ENCODE measurements at regions not wholly inside any gene's neighbourhood (a gene's known extent, or its start where the extent isn't known, plus 50 kb on each side); places are given as distances from the start of the nearest gene placed in this dataset.

DNA sequence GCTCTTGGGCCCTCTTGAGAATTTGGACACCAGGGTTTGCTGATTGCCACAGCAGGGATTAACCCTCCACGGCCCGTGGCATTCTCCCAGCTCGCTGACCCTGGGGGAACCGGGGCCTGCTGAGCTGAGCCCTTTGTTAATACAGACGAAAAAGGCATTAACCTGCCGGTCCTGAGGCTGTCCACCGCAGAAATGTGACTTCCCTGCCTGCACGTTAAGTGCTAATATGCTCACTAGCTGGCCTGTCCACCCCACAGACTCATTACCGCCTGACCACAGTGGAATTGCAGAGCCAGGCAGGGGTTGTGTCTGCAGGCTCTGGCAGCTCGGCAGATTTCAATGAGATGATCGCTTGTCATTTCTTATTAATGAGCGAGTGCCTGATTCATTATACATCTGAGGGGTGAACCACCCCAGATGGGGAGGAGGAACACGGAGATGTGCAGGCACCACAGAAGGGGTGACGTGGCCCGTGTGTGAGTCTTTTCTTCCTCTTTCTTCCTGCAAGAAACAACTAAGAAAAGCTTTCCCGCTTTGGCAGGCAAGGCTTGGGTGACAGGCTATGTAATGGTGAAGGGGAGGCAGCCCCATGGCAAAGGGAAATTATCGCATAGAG lies 126.0 kb downstream of the GLI2 start:
- TF ChIP-seq, protein P1, sequence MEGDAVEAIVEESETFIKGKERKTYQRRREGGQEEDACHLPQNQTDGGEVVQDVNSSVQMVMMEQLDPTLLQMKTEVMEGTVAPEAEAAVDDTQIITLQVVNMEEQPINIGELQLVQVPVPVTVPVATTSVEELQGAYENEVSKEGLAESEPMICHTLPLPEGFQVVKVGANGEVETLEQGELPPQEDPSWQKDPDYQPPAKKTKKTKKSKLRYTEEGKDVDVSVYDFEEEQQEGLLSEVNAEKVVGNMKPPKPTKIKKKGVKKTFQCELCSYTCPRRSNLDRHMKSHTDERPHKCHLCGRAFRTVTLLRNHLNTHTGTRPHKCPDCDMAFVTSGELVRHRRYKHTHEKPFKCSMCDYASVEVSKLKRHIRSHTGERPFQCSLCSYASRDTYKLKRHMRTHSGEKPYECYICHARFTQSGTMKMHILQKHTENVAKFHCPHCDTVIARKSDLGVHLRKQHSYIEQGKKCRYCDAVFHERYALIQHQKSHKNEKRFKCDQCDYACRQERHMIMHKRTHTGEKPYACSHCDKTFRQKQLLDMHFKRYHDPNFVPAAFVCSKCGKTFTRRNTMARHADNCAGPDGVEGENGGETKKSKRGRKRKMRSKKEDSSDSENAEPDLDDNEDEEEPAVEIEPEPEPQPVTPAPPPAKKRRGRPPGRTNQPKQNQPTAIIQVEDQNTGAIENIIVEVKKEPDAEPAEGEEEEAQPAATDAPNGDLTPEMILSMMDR (IDR thresholded peaks at IDR 0.05) = no peak
- TF ChIP-seq POLR2A (IDR thresholded peaks at IDR 0.05) = no peak
